GM12873 (cell line): ENCODE measurements at regions not wholly inside any gene's neighbourhood (a gene's known extent, or its start where the extent isn't known, plus 50 kb on each side); places are given as distances from the start of the nearest gene placed in this dataset.
A peak's percentile ranks its signal among the peaks of the same experiment; 100 is the strongest.

Experiments
- TF ChIP-seq, protein P1 (sequence below): IDR thresholded peaks from 2 replicates; pipeline ENCODE4 v1.5.1; 2012; ENCODE audit warnings: low read depth, mild to moderate bottlenecking, moderate library complexity, low read length, control low read depth; ENCODE audit not compliant: insufficient read depth; ENCODE audit errors: missing control alignments

DNA sequence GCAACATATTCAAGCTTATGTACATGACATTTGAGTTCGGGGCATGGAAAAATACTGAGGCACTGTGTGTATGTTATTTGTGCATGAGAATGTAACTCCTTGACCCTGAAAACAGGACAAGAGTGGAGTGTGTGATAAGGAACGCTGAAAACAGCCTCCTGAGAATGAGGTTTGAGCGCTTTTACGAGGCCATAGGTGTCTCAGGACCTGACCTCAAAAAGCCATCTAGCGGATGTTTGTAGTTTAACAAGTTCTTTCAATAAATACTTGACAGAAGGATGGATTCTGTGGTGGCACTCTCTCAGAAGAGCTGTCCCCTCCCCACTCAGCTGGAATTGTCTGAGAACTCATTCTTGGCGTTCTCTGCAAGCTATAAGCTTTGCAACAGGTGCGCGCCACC, 350.5 kb upstream of the TMTC1 start:
- TF ChIP-seq, protein P1, sequence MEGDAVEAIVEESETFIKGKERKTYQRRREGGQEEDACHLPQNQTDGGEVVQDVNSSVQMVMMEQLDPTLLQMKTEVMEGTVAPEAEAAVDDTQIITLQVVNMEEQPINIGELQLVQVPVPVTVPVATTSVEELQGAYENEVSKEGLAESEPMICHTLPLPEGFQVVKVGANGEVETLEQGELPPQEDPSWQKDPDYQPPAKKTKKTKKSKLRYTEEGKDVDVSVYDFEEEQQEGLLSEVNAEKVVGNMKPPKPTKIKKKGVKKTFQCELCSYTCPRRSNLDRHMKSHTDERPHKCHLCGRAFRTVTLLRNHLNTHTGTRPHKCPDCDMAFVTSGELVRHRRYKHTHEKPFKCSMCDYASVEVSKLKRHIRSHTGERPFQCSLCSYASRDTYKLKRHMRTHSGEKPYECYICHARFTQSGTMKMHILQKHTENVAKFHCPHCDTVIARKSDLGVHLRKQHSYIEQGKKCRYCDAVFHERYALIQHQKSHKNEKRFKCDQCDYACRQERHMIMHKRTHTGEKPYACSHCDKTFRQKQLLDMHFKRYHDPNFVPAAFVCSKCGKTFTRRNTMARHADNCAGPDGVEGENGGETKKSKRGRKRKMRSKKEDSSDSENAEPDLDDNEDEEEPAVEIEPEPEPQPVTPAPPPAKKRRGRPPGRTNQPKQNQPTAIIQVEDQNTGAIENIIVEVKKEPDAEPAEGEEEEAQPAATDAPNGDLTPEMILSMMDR, result peak; percentile 30

DNA sequence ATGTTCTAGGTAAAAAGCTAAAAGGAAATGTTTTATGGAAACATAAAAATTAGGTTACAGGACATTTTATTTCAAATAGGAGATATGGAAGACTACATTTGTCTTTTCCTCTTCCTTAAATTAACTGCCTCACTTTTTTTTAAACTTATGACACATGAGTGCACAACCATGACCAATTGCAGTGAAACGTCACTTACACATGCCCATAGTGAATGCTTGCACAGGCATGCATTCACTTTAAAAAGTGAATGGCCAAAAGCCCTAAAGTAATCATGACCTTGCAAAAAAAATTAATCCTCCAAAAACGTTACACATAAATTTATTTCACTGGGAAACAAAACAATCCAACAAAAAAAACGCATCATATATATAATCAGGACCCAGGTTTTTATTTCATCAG, 343.2 kb upstream of the TMTC1 start:
- TF ChIP-seq, protein P1, result no peak

DNA sequence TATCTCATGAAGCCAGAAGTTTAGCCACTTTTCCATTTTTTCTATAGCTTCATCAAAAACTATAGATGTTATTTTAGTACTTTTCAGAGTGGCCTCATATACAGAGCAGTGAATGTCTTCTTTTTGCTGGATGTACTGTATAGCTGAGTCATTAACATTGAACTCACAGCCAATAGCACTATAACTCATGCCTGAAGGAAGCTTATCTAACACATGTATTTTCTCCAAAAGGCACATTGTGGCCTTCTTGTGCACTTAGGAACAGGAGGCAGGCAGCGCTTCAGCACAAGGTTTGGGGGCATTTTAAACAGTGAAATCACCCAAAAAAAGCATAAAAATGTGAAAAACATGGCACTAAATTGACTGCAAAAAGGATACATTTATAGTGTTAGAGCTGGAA, 336.8 kb upstream of the TMTC1 start:
- TF ChIP-seq, protein P1, result no peak

DNA sequence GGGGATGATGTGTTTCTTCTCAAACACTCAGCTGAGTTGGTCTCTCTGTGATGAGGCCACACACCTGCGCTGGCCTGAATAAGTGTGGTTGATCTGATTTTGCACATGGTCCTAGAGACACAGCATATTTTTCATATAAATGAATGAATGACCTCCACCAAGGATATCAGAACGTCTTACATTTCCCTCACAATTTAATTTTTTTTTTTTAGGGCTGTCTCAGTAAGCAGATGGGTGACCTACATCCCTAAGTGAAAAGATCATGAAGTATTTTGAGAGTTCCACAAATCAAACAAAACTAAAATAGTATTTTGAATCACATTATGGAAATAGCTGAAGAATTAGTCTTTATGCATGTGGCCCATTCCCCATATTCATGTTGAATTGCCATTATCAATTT, 333.7 kb upstream of the TMTC1 start:
- TF ChIP-seq, protein P1, result no peak

DNA sequence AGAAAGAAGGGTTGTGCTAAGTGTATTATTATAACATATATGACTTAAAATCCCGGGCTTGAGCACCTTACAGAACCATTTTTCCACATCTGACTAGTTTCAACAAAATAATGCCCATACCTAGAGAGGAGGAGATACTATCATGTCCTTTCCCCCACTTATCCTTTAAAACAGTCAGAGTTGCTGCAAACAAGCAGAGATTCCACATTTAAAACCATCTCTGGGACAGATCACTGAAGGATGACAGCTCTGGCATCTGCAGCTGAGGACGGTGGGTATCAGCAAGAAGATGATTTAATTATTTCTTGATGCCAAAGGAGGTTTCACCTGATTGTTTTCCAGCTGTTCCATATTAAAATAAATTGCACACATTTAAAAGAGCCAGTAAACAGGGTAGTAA, 328.0 kb upstream of the TMTC1 start:
- TF ChIP-seq, protein P1, result no peak

DNA sequence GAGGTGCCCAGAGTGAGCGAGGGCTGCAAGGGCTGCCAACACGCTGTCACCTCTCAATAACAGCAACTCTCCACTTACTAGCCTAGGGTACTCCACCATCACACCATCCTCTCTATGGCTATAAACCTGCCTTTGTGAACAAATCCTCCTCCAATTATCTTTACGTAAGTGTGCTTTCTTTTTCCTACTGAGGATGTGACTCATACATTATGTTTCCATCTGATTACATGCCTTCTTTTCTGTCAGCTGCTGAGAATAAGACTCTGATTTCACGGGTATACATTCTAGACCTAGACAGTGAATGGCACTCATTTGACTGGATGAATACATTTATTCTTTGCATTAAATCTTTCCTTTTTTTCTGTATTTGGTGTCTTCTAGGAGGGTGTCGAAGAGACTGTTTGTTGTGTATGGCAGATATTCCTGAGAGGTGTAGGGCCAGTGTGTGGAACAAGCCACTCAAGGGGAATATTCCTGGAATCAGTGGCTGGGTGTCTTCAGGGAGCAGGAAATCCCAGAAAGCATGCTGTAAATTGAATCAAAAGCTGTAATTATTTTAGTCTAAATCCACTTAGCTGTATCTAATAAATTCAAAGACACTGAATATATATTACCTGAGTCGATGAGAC, 327.3 kb upstream of the TMTC1 start:
- TF ChIP-seq, protein P1, result no peak

DNA sequence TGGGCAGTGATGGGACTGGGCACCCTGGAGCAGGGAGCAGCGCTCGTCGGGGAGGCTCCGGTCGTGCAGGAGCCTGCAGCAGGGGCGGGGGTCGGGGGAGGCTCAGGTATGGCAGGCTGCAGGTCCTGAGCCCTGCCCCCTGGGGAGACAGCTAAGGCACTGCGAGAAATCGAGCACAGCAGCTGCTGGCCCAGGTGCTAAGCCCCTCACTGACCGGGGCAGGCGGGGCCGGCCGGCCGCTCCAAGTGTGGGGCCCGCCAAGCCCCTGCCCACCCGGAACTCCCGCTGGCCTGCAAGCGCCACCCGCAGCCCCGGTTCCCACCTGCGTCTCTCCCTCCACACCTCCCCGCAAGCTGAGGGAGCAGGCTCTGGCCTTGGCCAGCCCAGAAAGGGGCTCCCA, 326.8 kb upstream of the TMTC1 start:
- TF ChIP-seq, protein P1, result no peak
